Neutrophil (primary cell): ENCODE measurements at regions not wholly inside any gene's neighbourhood (a gene's known extent, or its start where the extent isn't known, plus 50 kb on each side); places are given as distances from the start of the nearest gene placed in this dataset.

ENCODE experiments used
- H3K27ac ChIP-seq: fragments of 200-600 bp; sonication (generic); 2 replicates; pipeline ENCODE4 v1.5.1; 2016; ENCODE audit warnings: mild to moderate bottlenecking, moderate library complexity
- H3K27me3 ChIP-seq: fragments of 200-600 bp; sonication (generic); 2 replicates; pipeline ENCODE4 v1.6.0; 2016; ENCODE audit warnings: mild to moderate bottlenecking
- H3K36me3 ChIP-seq: fragments of 200-600 bp; sonication (generic); 2 replicates; pipeline ENCODE4 v1.5.1; 2017
- H3K4me1 ChIP-seq, 2 experiments: fragments of 200-600 bp in 1 of 2; sonication (generic) in 1 of 2; 1 replicate in 1 of 2; 2 replicates in 1 of 2; pipeline versions ENCODE4 v1.5.1 to v1.6.1; 2013 to 2016; ENCODE audit warnings: low read depth in 1 of 2, low read length in 1 of 2, mild to moderate bottlenecking in 1 of 2, moderate library complexity in 1 of 2; ENCODE audit not compliant: control insufficient read depth in 1 of 2, insufficient read depth in 1 of 2
- H3K4me3 ChIP-seq, 2 experiments: fragments of 200-600 bp in 1 of 2; sonication (generic) in 1 of 2; 1 replicate in 1 of 2; 2 replicates in 1 of 2; pipeline ENCODE4 v1.5.1; 2013 to 2016; ENCODE audit warnings: low read depth in 1 of 2, low read length in 1 of 2, mild to moderate bottlenecking in 1 of 2, moderate library complexity in 1 of 2
- H3K9me3 ChIP-seq: fragments of 200-600 bp; sonication (generic); 2 replicates; pipeline ENCODE4 v1.5.1; 2016
- TF ChIP-seq, protein P1 (sequence below): fragments of 200-600 bp; sonication (generic); IDR thresholded peaks from 2 replicates; pipeline ENCODE4 v1.5.1; 2016; ENCODE audit warnings: antibody characterized with exemption

DNA sequence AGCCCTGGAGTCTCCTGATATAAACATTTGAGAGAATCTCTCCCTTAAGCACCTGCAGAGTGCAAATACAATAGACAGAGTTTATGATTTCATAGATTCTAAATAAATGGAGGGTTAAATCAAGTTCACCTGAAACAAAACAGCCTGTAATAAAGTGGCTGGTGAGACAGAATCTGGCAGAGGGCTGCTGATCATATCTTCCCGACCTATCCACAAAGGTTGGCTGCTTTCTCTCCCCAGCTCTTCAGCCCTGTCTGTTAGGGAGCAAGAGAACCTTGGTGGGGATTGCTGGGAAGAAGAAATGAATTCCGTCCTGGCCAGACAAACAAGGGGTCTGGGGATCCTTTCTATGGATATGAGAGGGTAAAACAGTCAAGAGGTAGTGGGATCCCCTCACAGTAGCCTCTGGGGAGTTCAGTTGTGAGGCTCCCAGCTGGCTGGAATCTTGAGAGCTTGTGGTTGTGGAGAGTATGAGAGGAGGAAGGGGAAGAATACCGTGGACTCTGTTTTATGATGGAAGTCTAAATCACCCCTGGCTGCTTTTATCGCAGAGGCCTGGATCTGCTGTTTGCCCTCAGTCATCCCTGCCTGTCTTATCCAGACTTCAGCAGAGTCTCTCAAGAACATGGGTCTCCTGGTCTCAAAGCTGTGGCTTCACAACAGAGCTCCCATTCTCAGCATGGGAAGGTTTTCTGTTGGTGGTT lies 451.3 kb downstream of the NTRK3 start:
- TF ChIP-seq, protein P1, sequence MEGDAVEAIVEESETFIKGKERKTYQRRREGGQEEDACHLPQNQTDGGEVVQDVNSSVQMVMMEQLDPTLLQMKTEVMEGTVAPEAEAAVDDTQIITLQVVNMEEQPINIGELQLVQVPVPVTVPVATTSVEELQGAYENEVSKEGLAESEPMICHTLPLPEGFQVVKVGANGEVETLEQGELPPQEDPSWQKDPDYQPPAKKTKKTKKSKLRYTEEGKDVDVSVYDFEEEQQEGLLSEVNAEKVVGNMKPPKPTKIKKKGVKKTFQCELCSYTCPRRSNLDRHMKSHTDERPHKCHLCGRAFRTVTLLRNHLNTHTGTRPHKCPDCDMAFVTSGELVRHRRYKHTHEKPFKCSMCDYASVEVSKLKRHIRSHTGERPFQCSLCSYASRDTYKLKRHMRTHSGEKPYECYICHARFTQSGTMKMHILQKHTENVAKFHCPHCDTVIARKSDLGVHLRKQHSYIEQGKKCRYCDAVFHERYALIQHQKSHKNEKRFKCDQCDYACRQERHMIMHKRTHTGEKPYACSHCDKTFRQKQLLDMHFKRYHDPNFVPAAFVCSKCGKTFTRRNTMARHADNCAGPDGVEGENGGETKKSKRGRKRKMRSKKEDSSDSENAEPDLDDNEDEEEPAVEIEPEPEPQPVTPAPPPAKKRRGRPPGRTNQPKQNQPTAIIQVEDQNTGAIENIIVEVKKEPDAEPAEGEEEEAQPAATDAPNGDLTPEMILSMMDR: no peak
- Histone ChIP-seq H3K4me3 (no peak overlapping the region), H3K4me1 (no peaks in the 10 kb centered on the region)

DNA sequence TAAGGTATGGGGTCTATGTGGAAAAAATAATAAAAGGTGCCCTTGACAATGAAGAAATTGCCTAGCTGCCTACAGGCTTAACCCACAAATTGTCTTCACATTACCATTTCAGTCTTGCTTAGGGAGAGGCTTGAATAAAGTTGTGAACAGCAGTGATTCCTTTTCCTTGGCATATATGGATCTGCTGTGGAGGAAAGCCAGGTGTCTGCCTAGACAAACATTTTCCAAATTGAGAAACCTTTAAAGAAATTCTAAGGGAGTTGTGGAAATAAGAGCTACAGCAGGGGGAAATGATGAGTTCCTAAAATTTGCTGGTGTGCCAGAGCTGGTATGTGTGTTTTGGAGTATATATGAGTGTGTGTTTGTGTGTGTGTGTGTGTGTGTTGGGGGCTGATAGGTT lies 452.1 kb downstream of the NTRK3 start:
- Histone ChIP-seq H3K27me3 (peaks cover 8% of the 10 kb centered on the region), H3K4me3 (no peak overlapping the region), H3K36me3 (no peaks in the 10 kb centered on the region), H3K9me3 (no peaks in the 10 kb centered on the region), H3K27ac (no peak overlapping the region), H3K4me1 (no peaks in the 10 kb centered on the region)
- TF ChIP-seq, protein P1: no peak

More for the DNA sequence above, 451.3 kb downstream of the NTRK3 start:
- H3K36me3 ChIP-seq: no peaks in the 10 kb centered on the region
- H3K9me3 ChIP-seq: no peaks in the 10 kb centered on the region
- no peak overlapping the region for H3K27ac ChIP-seq
- H3K27me3 ChIP-seq: peaks cover 8% of the 10 kb centered on the region

DNA sequence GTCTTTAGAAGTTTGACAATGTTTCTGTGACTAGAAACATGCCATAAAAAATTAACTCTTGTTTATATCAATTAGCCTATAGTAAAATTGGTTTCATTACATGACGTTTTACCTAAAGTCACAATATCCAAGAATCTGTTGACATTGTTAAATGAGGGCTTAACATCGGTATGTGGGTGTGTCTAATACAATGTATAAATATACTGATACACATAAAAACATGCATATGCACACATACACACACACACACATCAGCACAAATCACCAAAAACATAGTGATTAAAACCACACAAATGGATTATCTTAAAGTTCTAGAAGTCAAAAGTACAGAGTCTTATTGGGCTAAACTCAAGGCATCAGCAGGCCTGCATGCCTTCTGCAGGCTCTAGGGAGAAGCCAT lies 456.7 kb downstream of the NTRK3 start:
- TF ChIP-seq, protein P1: no peak
- no peaks in the 10 kb centered on the region for H3K36me3 ChIP-seq
- H3K4me3 ChIP-seq: no peak overlapping the region
- H3K27ac ChIP-seq: no peak overlapping the region
- H3K27me3 ChIP-seq: peaks cover 13% of the 10 kb centered on the region
- no peaks in the 10 kb centered on the region for H3K4me1 ChIP-seq
- no peaks in the 10 kb centered on the region for H3K9me3 ChIP-seq

DNA sequence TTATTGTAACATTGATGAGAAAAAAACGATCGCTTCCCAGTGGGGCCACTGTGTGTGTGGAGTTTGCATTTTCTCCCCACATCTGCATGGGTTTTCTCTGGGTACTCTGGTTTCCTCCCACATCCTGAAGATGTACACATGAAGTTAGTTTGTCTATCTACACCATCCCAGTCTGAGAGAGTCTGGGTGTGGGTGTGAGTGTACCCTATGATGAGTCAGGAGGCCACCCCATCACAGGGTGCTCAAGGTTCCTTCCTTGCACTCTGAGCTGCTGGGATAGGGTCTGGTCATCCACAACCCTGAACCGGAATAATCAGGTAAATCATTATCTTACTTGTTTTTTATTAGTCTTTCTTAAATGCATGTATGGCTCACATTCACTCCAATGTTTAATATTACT lies 457.1 kb downstream of the NTRK3 start:
- TF ChIP-seq, protein P1: no peak
- peaks cover 13% of the 10 kb centered on the region for H3K27me3 ChIP-seq
- no peak overlapping the region for H3K27ac ChIP-seq

DNA sequence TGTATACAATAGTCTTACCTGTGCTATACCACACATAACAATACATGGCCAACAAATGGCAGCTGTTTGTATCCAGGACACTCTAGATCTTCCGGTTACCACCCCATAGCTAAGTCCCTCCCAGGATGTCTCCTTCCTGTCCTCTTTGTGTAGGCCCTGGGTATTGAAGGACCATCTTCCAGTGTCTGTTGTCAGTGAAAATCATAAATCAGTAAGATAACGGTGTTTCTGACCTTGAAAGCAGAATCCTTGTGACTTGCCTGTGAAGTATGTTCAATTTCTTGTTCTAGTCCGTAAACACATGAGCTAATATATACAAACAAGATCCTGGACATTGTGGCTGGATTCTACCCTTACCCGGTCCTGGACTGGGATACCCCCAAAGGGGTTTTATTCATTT lies 462.8 kb downstream of the NTRK3 start:
- H3K4me1 ChIP-seq: no peaks in the 10 kb centered on the region
- H3K36me3 ChIP-seq: no peaks in the 10 kb centered on the region
- TF ChIP-seq, protein P1: no peak
- no peak overlapping the region for H3K27ac ChIP-seq
- H3K9me3 ChIP-seq: no peaks in the 10 kb centered on the region
- peaks cover 5% of the 10 kb centered on the region for H3K27me3 ChIP-seq
- no peak overlapping the region for H3K4me3 ChIP-seq

More for the DNA sequence above, 457.1 kb downstream of the NTRK3 start:
- Histone ChIP-seq H3K4me1 (no peaks in the 10 kb centered on the region), H3K4me3 (no peak overlapping the region), H3K9me3 (no peaks in the 10 kb centered on the region), H3K36me3 (no peaks in the 10 kb centered on the region)
